Colonic mucosa (tissue), 4 donors: ENCODE measurements at regions not wholly inside any gene's neighbourhood (a gene's known extent, or its start where the extent isn't known, plus 50 kb on each side); places are given as distances from the start of the nearest gene placed in this dataset.

Experiments
- DNase-seq: peaks from one replicate; pipeline ENCODE4 v3.0.0-alpha.2; 2020
- H3K27ac ChIP-seq: fragments of 200-600 bp; one replicate; pipeline ENCODE4 v1.8.0; 2021
- H3K27me3 ChIP-seq: fragments of 200-600 bp; one replicate; pipeline ENCODE4 v1.8.0; 2021
- H3K36me3 ChIP-seq: fragments of 200-600 bp; one replicate; pipeline ENCODE4 v1.8.0; 2021
- H3K4me1 ChIP-seq: fragments of 200-600 bp; one replicate; pipeline ENCODE4 v1.8.0; 2021; ENCODE audit warnings: mild to moderate bottlenecking
- H3K4me3 ChIP-seq: fragments of 200-600 bp; one replicate; pipeline ENCODE4 v1.8.0; 2021
- H3K9ac ChIP-seq, 2 donors: one replicate each; pipeline ENCODE4 v1.7.0; 2013; ENCODE audit warnings: control low read depth in 2 of 2, low read depth in 2 of 2, low read length in 2 of 2
- H3K9me3 ChIP-seq: fragments of 200-600 bp; one replicate; pipeline ENCODE4 v1.8.0; 2021
- CTCF ChIP-seq: fragments of 200-600 bp; IDR thresholded peaks from one replicate; pipeline ENCODE4 v1.8.0; 2022; ENCODE audit warnings: antibody characterized with exemption, mild to moderate bottlenecking
- intact Hi-C: fragments of 100-400 bp; cut with DNase I; formaldehyde crosslinking; loops from one replicate; pipeline ENCODE4 v1.14.1; 2022
- donor health status: healthy.
- donor health status: DM: no; HTN: no; CAD: no.
- donor health status: DM: no; HTN: no; CAD: no.

- H3K36me3 ChIP-seq, result no peaks in the 10 kb centered on the region
- H3K9me3 ChIP-seq, result no peaks in the 10 kb centered on the region
- intact Hi-C loops, result no loop called here
- no peak overlapping the region for H3K9ac ChIP-seq
- H3K4me1 ChIP-seq, result no peaks in the 10 kb centered on the region
- H3K27ac ChIP-seq, result no peak overlapping the region
- H3K27me3 ChIP-seq, result no peaks in the 10 kb centered on the region
- no peak for DNase-seq
- H3K4me3 ChIP-seq, result no peak overlapping the region
- TF ChIP-seq CTCF, result no peak
Observed at GRCh38 chr15:95458721-95459120, 871.8 kb upstream of the NR2F2 start.

- no peak overlapping the region for H3K4me3 ChIP-seq
- H3K27me3 ChIP-seq, result no peaks in the 10 kb centered on the region
- H3K27ac ChIP-seq, result no peak overlapping the region
- TF ChIP-seq CTCF, result no peak
- H3K4me1 ChIP-seq, result no peaks in the 10 kb centered on the region
- no peak for DNase-seq
- H3K36me3 ChIP-seq, result no peaks in the 10 kb centered on the region
- intact Hi-C loops, result no loop called here
- H3K9ac ChIP-seq, result no peak overlapping the region
- H3K9me3 ChIP-seq, result no peaks in the 10 kb centered on the region
Observed at GRCh38 chr15:95459273-95459672, 871.2 kb upstream of the NR2F2 start.

DNA sequence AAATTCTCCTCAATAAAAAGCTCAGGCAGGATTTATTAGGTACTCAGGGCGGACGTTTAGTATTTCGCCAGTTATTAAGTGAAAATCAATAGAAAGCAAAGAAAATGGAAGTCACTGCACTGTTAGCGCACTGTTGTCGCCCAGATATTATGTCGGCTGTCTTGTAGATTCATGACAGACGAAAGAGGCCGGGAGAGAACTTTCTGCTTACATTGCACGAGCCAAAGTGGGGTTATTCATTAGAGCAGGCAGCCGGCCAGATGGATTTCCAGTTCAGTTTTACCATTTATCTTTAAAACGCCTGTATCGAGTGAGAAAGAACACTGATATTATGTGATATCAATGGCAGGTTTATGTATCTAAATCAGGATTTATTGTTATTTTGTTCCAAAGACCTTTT lies 866.0 kb upstream of the NR2F2 start:
- no peaks in the 10 kb centered on the region for H3K36me3 ChIP-seq
- H3K4me3 ChIP-seq, result no peak overlapping the region
- no peak for DNase-seq

GRCh38 chr15:95468820-95469219 lies 861.7 kb upstream of the NR2F2 start:
- Histone ChIP-seq H3K4me3 (no peak overlapping the region), H3K27ac (no peak overlapping the region), H3K27me3 (no peaks in the 10 kb centered on the region), H3K4me1 (no peaks in the 10 kb centered on the region), H3K36me3 (no peaks in the 10 kb centered on the region), H3K9ac (no peak overlapping the region), H3K9me3 (no peaks in the 10 kb centered on the region)
- no peak for DNase-seq
- TF ChIP-seq CTCF, result no peak
- intact Hi-C loops, result no loop called here

More for the DNA sequence above, 866.0 kb upstream of the NR2F2 start:
- H3K4me1 ChIP-seq, result no peaks in the 10 kb centered on the region
- no peak for TF ChIP-seq CTCF
- H3K9ac ChIP-seq, result no peak overlapping the region
- H3K27me3 ChIP-seq, result no peaks in the 10 kb centered on the region
- intact Hi-C loops, result no loop called here
- no peak overlapping the region for H3K27ac ChIP-seq
- no peaks in the 10 kb centered on the region for H3K9me3 ChIP-seq

DNA sequence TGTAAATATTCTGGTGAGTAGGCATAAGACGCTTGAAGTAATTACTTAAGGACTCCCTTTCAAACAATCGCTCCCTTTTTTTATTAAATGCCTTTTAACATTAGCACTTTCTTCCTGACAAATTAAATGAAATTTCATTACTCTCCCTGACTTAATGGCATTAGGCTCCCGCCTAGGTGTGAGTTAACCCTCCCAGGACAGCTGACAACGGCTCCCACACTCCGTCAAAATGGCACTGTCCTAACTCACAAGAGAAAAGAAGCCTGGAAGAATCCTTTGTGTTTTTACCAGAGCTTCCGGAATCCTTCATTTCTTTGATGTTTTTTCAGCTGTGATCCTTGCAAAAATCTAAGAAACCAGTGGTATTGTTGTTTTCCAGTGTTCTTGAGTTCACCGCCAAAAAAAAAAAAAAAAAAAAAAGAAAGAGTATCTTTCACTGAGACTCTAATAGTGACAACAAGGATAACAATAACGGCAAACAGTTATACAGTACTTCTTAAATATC lies 861.0 kb upstream of the NR2F2 start:
- H3K27ac ChIP-seq, result no peak overlapping the region
- no peak for TF ChIP-seq CTCF
- DNase-seq, result no peak
- no peaks in the 10 kb centered on the region for H3K4me1 ChIP-seq
- no peaks in the 10 kb centered on the region for H3K27me3 ChIP-seq
- H3K9me3 ChIP-seq, result no peaks in the 10 kb centered on the region
- H3K36me3 ChIP-seq, result no peaks in the 10 kb centered on the region
- intact Hi-C loops, result no loop called here
- no peak overlapping the region for H3K9ac ChIP-seq
- H3K4me3 ChIP-seq, result no peak overlapping the region

- Histone ChIP-seq H3K4me3 (no peak overlapping the region), H3K27ac (no peak overlapping the region), H3K9ac (no peak overlapping the region), H3K4me1 (no peaks in the 10 kb centered on the region), H3K27me3 (no peaks in the 10 kb centered on the region), H3K9me3 (no peaks in the 10 kb centered on the region), H3K36me3 (no peaks in the 10 kb centered on the region)
- intact Hi-C loops, result no loop called here
- TF ChIP-seq CTCF, result no peak
- DNase-seq, result no peak
Observed at GRCh38 chr15:95470529-95470928, 860.0 kb upstream of the NR2F2 start.
